ENCODE measurements at regions not wholly inside any gene's neighbourhood (a gene's known extent, or its start where the extent isn't known, plus 50 kb on each side); places are given as distances from the start of the nearest gene placed in this dataset.
"Not testable (repeated sequence)": the region's sequence is repeated elsewhere in the genome, so short reads cannot be mapped to it uniquely, and the experiment has no call there.

DNA sequence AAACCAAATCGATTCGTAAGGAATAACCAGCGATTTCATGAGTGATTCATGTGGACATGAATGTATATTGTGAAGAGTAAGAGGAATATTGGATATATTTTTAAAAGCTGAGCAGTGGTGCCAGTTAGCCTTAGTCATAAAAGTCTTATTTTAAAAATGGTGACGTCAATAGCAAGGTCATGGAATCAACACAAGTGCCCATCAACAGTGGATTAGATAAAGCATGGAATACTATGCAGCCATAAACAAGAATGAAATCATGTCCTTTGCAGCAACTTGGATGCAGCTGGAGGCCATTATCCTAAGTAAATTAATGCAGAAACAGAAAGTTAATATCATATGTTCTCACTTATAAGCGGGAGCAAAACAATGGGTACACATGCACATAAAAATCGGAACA lies 89.0 kb upstream of the STOX2 start:
- intact Hi-C loops (cut with micrococcal nuclease; ENCODE audit: unreplicated experiment): no loop called here
- no peak for DNase-seq (ENCODE audit: low spot score)
- CTCF ChIA-PET: no interaction called here
- POLR2A ChIA-PET (ENCODE audit: low non-redundant PET): no interaction called here
- Histone ChIP-seq H3K27me3 (replicated peaks; ENCODE audit: insufficient read depth, low read depth, low read length, poor library complexity) (no peaks in the 10 kb centered on the region), H3K36me3 (ENCODE audit: insufficient read depth, low read length, poor library complexity, severe bottlenecking) (no peaks in the 10 kb centered on the region), H3K4me1 (ENCODE audit: insufficient read depth, low read length, poor library complexity, severe bottlenecking) (no peaks in the 10 kb centered on the region), H3K9me3 (ENCODE audit: low read depth, low read length, poor library complexity, severe bottlenecking) (no peaks in the 10 kb centered on the region), H3K27ac (ENCODE audit: low read depth, low read length, poor library complexity, severe bottlenecking) (no peak overlapping the region), H3K4me3 (ENCODE audit: low read depth, low read length, poor library complexity, severe bottlenecking) (no peak overlapping the region)
- BruUV-seq (replicated peaks): no TSS peak
- TF ChIP-seq EZH2 (IDR thresholded peaks at IDR 0.05; ENCODE audit: borderline replicate concordance, low read depth, low read length, poor library complexity, severe bottlenecking): no peak
- TF ChIP-seq, protein P1, sequence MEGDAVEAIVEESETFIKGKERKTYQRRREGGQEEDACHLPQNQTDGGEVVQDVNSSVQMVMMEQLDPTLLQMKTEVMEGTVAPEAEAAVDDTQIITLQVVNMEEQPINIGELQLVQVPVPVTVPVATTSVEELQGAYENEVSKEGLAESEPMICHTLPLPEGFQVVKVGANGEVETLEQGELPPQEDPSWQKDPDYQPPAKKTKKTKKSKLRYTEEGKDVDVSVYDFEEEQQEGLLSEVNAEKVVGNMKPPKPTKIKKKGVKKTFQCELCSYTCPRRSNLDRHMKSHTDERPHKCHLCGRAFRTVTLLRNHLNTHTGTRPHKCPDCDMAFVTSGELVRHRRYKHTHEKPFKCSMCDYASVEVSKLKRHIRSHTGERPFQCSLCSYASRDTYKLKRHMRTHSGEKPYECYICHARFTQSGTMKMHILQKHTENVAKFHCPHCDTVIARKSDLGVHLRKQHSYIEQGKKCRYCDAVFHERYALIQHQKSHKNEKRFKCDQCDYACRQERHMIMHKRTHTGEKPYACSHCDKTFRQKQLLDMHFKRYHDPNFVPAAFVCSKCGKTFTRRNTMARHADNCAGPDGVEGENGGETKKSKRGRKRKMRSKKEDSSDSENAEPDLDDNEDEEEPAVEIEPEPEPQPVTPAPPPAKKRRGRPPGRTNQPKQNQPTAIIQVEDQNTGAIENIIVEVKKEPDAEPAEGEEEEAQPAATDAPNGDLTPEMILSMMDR (conservative IDR thresholded peaks at IDR 0.05; ENCODE audit: low read depth, low read length): no peak

DNA sequence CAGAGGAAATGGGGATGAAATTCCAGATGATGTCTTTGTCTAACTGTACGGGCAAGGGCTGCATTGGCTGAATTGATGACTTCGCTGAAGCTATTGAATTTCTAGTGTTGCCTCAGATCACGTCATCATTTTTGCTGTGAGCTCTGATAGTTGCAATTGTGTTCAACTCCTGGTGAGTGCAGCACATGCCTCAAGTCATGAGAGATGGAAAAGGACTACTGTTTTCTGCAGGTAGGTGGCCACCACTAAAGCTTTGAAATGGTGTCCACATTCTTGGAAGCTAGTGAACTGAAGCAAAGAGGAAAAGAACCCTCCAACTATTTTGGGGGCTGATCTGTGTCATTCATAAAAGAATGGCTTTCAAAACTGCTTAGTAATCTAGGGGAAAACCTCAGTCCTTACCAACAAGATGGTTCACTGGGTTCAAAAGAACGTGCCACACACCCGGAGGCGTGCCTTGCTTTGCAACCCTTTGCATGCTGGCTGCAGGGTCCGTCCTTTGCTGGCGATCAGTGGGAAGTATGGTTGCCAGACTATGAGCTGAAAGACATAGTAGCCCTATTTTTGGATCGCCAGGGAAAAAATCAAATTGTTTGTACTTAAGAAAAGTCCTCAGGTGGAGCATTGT lies 88.1 kb upstream of the STOX2 start:
- BruUV-seq (replicated peaks): no TSS peak
- H3K4me3 ChIP-seq (ENCODE audit: low read depth, low read length, poor library complexity, severe bottlenecking): no peak overlapping the region
- no peak overlapping the region for H3K27ac ChIP-seq (ENCODE audit: low read depth, low read length, poor library complexity, severe bottlenecking)
- H3K9me3 ChIP-seq (ENCODE audit: low read depth, low read length, poor library complexity, severe bottlenecking): no peaks in the 10 kb centered on the region
- POLR2A ChIA-PET (ENCODE audit: low non-redundant PET): no interaction called here
- TF ChIP-seq EZH2 (IDR thresholded peaks at IDR 0.05; ENCODE audit: borderline replicate concordance, low read depth, low read length, poor library complexity, severe bottlenecking): no peak
- TF ChIP-seq, protein P1 (conservative IDR thresholded peaks at IDR 0.05; ENCODE audit: low read depth, low read length): no peak
- intact Hi-C loops (cut with micrococcal nuclease; ENCODE audit: unreplicated experiment): no loop called here
- CTCF ChIA-PET: interaction anchor here (0.6 kb wide), 1 partner anchor 434 kb away, joined by 3 read pairs; no protein-coding TSS in a partner anchor
- no peaks in the 10 kb centered on the region for H3K36me3 ChIP-seq (ENCODE audit: insufficient read depth, low read length, poor library complexity, severe bottlenecking)
- H3K27me3 ChIP-seq (replicated peaks; ENCODE audit: insufficient read depth, low read depth, low read length, poor library complexity): no peaks in the 10 kb centered on the region
- H3K4me1 ChIP-seq (ENCODE audit: insufficient read depth, low read length, poor library complexity, severe bottlenecking): no peaks in the 10 kb centered on the region
- DNase-seq (ENCODE audit: low spot score): no peak

DNA sequence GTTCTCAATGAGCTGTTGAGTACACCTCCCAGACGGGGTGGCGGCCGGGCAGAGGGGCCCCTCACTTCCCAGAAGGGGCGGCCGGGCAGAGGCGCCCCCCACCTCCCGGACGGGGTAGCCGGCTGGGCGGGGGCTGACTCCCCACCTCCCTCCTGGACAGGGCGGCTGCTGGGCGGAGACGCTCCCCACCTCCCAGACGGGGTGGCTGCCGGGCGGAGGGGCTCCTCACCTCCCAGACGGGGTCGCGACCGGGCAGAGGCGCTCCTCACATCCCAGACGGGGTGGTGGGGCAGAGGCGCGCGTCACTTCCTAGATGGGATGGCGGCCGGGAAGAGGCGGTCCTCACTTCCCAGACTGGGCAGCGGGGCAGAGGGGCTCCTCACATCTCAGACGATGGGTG lies 86.5 kb upstream of the STOX2 start:
- H3K4me3 ChIP-seq (ENCODE audit: low read depth, low read length, poor library complexity, severe bottlenecking); CTCF ChIA-PET; BruUV-seq (replicated peaks); intact Hi-C loops (cut with micrococcal nuclease; ENCODE audit: unreplicated experiment); DNase-seq (ENCODE audit: low spot score); POLR2A ChIA-PET (ENCODE audit: low non-redundant PET); H3K4me1 ChIP-seq (ENCODE audit: insufficient read depth, low read length, poor library complexity, severe bottlenecking); H3K27ac ChIP-seq (ENCODE audit: low read depth, low read length, poor library complexity, severe bottlenecking); H3K27me3 ChIP-seq (replicated peaks; ENCODE audit: insufficient read depth, low read depth, low read length, poor library complexity); H3K9me3 ChIP-seq (ENCODE audit: low read depth, low read length, poor library complexity, severe bottlenecking); H3K36me3 ChIP-seq (ENCODE audit: insufficient read depth, low read length, poor library complexity, severe bottlenecking): not testable (repeated sequence)
